ENCODE measurements at regions not wholly inside any gene's neighbourhood (a gene's known extent, or its start where the extent isn't known, plus 50 kb on each side); places are given as distances from the start of the nearest gene placed in this dataset.

DNA sequence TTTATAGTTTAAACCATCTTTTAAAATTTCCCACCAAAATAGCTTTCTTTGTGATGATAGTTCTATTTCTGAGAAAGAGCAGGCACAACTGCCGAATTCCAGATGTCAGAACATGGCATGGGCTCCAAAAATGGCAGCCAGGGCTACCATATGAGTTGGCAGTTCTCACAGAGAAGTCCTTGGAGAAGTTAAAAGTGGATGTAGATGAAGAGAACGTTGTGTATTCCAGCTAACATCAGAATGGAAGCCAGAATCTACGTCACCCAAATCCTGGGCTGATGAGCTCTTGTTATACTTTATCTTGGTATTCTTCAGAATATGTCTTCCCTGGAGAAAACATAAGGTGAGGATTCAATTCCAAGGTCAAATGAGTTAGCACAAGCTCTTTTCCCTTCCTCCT is 66.9 kb upstream of the BASP1 start:
- TF ChIP-seq POLR2AphosphoS5 (IDR thresholded peaks at IDR 0.05) (no peak), POLR2A (IDR thresholded peaks at IDR 0.05) (no peak)
- TF ChIP-seq, protein P1, sequence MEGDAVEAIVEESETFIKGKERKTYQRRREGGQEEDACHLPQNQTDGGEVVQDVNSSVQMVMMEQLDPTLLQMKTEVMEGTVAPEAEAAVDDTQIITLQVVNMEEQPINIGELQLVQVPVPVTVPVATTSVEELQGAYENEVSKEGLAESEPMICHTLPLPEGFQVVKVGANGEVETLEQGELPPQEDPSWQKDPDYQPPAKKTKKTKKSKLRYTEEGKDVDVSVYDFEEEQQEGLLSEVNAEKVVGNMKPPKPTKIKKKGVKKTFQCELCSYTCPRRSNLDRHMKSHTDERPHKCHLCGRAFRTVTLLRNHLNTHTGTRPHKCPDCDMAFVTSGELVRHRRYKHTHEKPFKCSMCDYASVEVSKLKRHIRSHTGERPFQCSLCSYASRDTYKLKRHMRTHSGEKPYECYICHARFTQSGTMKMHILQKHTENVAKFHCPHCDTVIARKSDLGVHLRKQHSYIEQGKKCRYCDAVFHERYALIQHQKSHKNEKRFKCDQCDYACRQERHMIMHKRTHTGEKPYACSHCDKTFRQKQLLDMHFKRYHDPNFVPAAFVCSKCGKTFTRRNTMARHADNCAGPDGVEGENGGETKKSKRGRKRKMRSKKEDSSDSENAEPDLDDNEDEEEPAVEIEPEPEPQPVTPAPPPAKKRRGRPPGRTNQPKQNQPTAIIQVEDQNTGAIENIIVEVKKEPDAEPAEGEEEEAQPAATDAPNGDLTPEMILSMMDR (IDR thresholded peaks at IDR 0.05), result no peak
- H3K27me3 ChIP-seq (replicated peaks; ENCODE audit: insufficient read depth), result no peaks in the 10 kb centered on the region
- no peaks in the 10 kb centered on the region for H3K36me3 ChIP-seq
- H3K9me3 ChIP-seq, result no peaks in the 10 kb centered on the region
- DNase-seq (ENCODE audit: low spot score), result no peak
- H3K27ac ChIP-seq, result no peak overlapping the region
- no peak overlapping the region for H3K4me3 ChIP-seq
- 86% methylated on average over 3 of the region's 3 CpGs for WGBS
- no peaks in the 10 kb centered on the region for H3K4me1 ChIP-seq (replicated peaks)
- intact Hi-C loops (cut with DNase I), result no loop called here

GRCh38 chr5:17151686-17152085 is 65.7 kb upstream of the BASP1 start:
- intact Hi-C loops (cut with DNase I), result no loop called here
- no peaks in the 10 kb centered on the region for H3K4me1 ChIP-seq (replicated peaks)
- WGBS, result 69% methylated on average over 8 of the region's 8 CpGs
- H3K27ac ChIP-seq, result no peak overlapping the region
- H3K4me3 ChIP-seq, result no peak overlapping the region
- TF ChIP-seq POLR2A (IDR thresholded peaks at IDR 0.05), result no peak
- TF ChIP-seq POLR2AphosphoS5 (IDR thresholded peaks at IDR 0.05), result no peak
- TF ChIP-seq, protein P1 (IDR thresholded peaks at IDR 0.05), result no peak
- H3K36me3 ChIP-seq, result no peaks in the 10 kb centered on the region
- no peaks in the 10 kb centered on the region for H3K9me3 ChIP-seq
- H3K27me3 ChIP-seq (replicated peaks; ENCODE audit: insufficient read depth), result no peaks in the 10 kb centered on the region
- no peak for DNase-seq (ENCODE audit: low spot score)

DNA sequence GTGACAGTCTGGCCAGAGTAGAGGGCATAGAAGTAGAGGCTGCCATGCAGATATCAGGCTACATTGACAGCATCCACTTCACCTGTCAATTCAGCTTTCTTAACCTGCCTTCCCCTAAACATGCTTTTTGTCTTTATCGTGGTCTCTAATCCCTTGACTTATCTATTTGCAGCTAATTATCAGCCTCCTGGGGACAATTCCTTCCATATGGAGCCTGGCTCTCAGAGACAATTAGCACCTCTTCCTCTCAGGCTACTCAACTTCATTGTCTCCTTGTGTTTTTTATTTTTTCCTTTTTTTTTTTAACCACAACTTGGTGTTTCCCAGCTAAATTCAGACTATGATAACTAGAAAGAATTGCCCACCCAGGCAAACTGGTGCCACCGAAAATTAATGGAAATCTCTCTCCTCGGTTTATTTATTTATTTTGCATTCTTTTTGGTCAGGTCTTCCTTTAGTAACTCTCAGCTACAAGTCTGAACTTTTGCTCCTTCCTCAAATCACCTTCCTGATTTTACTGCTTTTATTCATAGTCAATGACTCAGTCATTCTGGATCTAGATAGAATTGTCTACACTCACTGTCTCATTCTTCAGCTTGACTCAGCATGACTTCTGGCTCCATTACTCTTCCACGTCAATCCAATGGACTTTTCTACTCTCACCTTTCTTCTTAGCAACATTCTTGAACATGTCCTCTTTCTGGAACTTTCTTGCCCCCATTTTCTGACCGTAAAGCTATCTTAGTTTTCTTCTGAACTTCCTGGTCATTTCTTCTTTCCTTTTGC is 63.0 kb upstream of the BASP1 start:
- Histone ChIP-seq H3K36me3 (no peaks in the 10 kb centered on the region), H3K27ac (no peak overlapping the region), H3K9me3 (no peaks in the 10 kb centered on the region), H3K4me1 (replicated peaks) (no peaks in the 10 kb centered on the region), H3K27me3 (replicated peaks; ENCODE audit: insufficient read depth) (no peaks in the 10 kb centered on the region), H3K4me3 (no peak overlapping the region)
- intact Hi-C loops (cut with DNase I), result no loop called here
- WGBS, result 75% methylated on average over 5 of the region's 5 CpGs
- no peak for DNase-seq (ENCODE audit: low spot score)
- TF ChIP-seq, protein P1 (IDR thresholded peaks at IDR 0.05), result no peak
- TF ChIP-seq POLR2A (IDR thresholded peaks at IDR 0.05) (no peak), POLR2AphosphoS5 (IDR thresholded peaks at IDR 0.05) (no peak)

GRCh38 chr5:17156463-17156862 is 61.0 kb upstream of the BASP1 start:
- no peak for DNase-seq (ENCODE audit: low spot score)
- WGBS, result 91% methylated on average over 4 of the region's 4 CpGs
- H3K4me1 ChIP-seq (replicated peaks), result no peaks in the 10 kb centered on the region
- H3K27ac ChIP-seq, result no peak overlapping the region
- H3K4me3 ChIP-seq, result no peak overlapping the region
- H3K36me3 ChIP-seq, result no peaks in the 10 kb centered on the region
- intact Hi-C loops (cut with DNase I), result no loop called here
- no peaks in the 10 kb centered on the region for H3K9me3 ChIP-seq
- H3K27me3 ChIP-seq (replicated peaks; ENCODE audit: insufficient read depth), result no peaks in the 10 kb centered on the region
- TF ChIP-seq, protein P1 (IDR thresholded peaks at IDR 0.05), result no peak
- no peak for TF ChIP-seq POLR2AphosphoS5 (IDR thresholded peaks at IDR 0.05)

GRCh38 chr5:17157294-17157693 is 60.1 kb upstream of the BASP1 start:
- Histone ChIP-seq H3K27ac (no peak overlapping the region), H3K36me3 (no peaks in the 10 kb centered on the region), H3K4me3 (no peak overlapping the region), H3K9me3 (no peaks in the 10 kb centered on the region), H3K27me3 (replicated peaks; ENCODE audit: insufficient read depth) (no peaks in the 10 kb centered on the region), H3K4me1 (replicated peaks) (no peaks in the 10 kb centered on the region)
- TF ChIP-seq POLR2AphosphoS5 (IDR thresholded peaks at IDR 0.05) (no peak), POLR2A (IDR thresholded peaks at IDR 0.05) (no peak)
- TF ChIP-seq, protein P1 (IDR thresholded peaks at IDR 0.05), result no peak
- intact Hi-C loops (cut with DNase I), result no loop called here
- no peak for DNase-seq (ENCODE audit: low spot score)
- WGBS, result 81% methylated on average over 5 of the region's 5 CpGs

All from prostate gland (tissue), 2 donors.